ENCODE measurements at regions not wholly inside any gene's neighbourhood (a gene's known extent, or its start where the extent isn't known, plus 50 kb on each side); places are given as distances from the start of the nearest gene placed in this dataset.

GRCh38 chr4:124478470-124478869 is 234.1 kb downstream of the ANKRD50 start:
- H3K9ac ChIP-seq (ENCODE audit: low read depth in 1 of 3, low read length in 3 of 3): no peak overlapping the region
- H3K27me3 ChIP-seq (ENCODE audit: control insufficient read depth in 3 of 3, insufficient read depth in 3 of 3, low read length in 3 of 3): no peaks in the 10 kb centered on the region
- H3K27ac ChIP-seq (ENCODE audit: low read depth, low read length): no peak overlapping the region
- no peak overlapping the region for H3K4me3 ChIP-seq (ENCODE audit: low read length in 3 of 3)
- H3K4me1 ChIP-seq (ENCODE audit: control insufficient read depth in 3 of 3, insufficient read depth in 3 of 3, low read length in 3 of 3): no peaks in the 10 kb centered on the region
- H3K36me3 ChIP-seq (ENCODE audit: control insufficient read depth in 3 of 3, insufficient read depth in 3 of 3, low read length in 3 of 3): no peaks in the 10 kb centered on the region
- no peaks in the 10 kb centered on the region for H3K9me3 ChIP-seq (ENCODE audit: control insufficient read depth in 3 of 3, low read length in 3 of 3)

GRCh38 chr4:124480061-124480460 is 232.5 kb downstream of the ANKRD50 start:
- Histone ChIP-seq H3K9me3 (ENCODE audit: control insufficient read depth in 3 of 3, low read length in 3 of 3) (no peaks in the 10 kb centered on the region), H3K4me3 (ENCODE audit: low read length in 3 of 3) (no peak overlapping the region), H3K4me1 (ENCODE audit: control insufficient read depth in 3 of 3, insufficient read depth in 3 of 3, low read length in 3 of 3) (no peaks in the 10 kb centered on the region), H3K27ac (ENCODE audit: low read depth, low read length) (no peak overlapping the region), H3K9ac (ENCODE audit: low read depth in 1 of 3, low read length in 3 of 3) (no peak overlapping the region), H3K36me3 (ENCODE audit: control insufficient read depth in 3 of 3, insufficient read depth in 3 of 3, low read length in 3 of 3) (no peaks in the 10 kb centered on the region), H3K27me3 (ENCODE audit: control insufficient read depth in 3 of 3, insufficient read depth in 3 of 3, low read length in 3 of 3) (no peaks in the 10 kb centered on the region)

DNA sequence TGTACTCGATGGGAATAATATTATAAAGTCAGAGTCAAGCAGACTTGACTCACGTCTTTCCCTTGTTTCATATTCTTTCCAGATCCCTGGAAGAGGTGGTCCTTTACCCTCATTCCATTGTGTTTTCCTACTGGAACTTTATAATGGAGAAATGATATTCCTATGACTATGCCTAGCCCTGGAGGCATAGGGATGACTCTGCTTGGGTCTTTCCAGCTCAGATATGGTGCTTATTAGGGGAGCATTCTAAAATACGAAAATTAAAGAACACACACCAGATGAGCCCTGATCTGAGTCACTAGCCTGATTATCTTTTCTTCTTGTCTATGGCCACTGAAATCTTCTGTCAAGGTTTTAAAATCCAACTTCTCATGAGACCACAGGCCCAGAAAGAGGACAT is 231.4 kb downstream of the ANKRD50 start:
- Histone ChIP-seq H3K27me3 (ENCODE audit: control insufficient read depth in 3 of 3, insufficient read depth in 3 of 3, low read length in 3 of 3) (no peaks in the 10 kb centered on the region), H3K4me1 (ENCODE audit: control insufficient read depth in 3 of 3, insufficient read depth in 3 of 3, low read length in 3 of 3) (no peaks in the 10 kb centered on the region), H3K36me3 (ENCODE audit: control insufficient read depth in 3 of 3, insufficient read depth in 3 of 3, low read length in 3 of 3) (no peaks in the 10 kb centered on the region), H3K9me3 (ENCODE audit: control insufficient read depth in 3 of 3, low read length in 3 of 3) (no peaks in the 10 kb centered on the region), H3K9ac (ENCODE audit: low read depth in 1 of 3, low read length in 3 of 3) (no peak overlapping the region), H3K27ac (ENCODE audit: low read depth, low read length) (no peak overlapping the region), H3K4me3 (ENCODE audit: low read length in 3 of 3) (no peak overlapping the region)

DNA sequence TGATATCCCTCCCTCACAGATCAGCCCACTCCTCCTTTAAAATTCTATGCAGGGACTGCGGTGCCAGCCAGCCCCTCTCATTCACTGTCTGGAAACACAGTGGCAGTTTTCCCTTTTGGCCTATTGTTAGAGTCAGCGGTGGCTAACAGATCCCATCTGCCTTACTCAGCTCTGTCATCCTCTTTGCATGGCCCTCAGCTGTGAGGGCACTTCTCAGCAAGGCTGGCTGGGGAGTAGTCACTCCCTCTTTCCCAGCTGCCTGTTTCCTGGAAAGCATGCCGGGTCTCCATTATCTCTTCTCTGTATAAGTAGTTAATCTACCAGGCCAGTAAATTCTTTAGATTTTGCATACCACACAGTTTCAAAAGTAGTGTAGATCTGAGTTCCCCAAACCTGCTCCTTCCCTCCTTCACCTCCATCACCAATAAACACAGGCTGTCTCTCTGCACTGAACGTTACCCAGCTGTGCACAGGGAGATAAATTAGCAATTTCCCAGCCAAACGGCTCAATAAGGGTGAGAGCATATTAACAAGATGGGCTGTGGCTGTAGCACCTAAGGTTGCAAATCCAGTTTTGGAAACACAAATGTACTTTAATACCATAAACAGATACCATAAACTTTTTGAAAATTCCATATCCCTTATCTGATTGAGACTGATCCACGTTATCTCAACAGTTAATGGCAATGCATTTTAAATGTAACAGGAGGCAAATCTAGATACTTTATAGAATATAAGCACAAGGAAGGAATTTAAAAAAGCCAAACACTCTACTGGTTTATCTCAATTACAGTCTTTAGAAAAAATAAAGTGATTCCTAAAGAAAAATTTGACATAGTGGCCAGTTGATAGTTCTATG is 229.3 kb downstream of the ANKRD50 start:
- Histone ChIP-seq H3K4me1 (ENCODE audit: control insufficient read depth in 3 of 3, insufficient read depth in 3 of 3, low read length in 3 of 3) (no peaks in the 10 kb centered on the region), H3K36me3 (ENCODE audit: control insufficient read depth in 3 of 3, insufficient read depth in 3 of 3, low read length in 3 of 3) (no peaks in the 10 kb centered on the region), H3K27ac (ENCODE audit: low read depth, low read length) (no peak overlapping the region), H3K4me3 (ENCODE audit: low read length in 3 of 3) (no peak overlapping the region), H3K9me3 (ENCODE audit: control insufficient read depth in 3 of 3, low read length in 3 of 3) (no peaks in the 10 kb centered on the region), H3K27me3 (ENCODE audit: control insufficient read depth in 3 of 3, insufficient read depth in 3 of 3, low read length in 3 of 3) (no peaks in the 10 kb centered on the region), H3K9ac (ENCODE audit: low read depth in 1 of 3, low read length in 3 of 3) (no peak overlapping the region)

DNA sequence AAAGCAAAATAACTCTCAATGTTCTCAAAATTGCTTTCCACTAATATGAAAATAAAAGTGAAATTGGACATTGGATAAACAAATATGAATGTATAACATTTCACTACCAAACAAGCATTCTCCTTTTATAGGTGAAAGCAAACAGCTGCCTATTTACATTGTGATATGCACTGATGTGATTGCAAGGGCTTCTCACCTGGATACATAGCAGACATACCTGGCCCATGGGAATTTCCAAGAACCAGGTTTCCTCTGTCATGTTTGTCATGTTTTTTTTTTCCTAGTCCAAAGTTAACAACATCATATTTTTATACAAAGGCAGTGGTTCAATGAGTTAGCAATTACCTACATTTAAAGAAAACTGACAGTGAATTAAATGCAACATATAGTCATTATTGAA is 228.5 kb downstream of the ANKRD50 start:
- no peaks in the 10 kb centered on the region for H3K4me1 ChIP-seq (ENCODE audit: control insufficient read depth in 3 of 3, insufficient read depth in 3 of 3, low read length in 3 of 3)
- no peaks in the 10 kb centered on the region for H3K27me3 ChIP-seq (ENCODE audit: control insufficient read depth in 3 of 3, insufficient read depth in 3 of 3, low read length in 3 of 3)
- H3K4me3 ChIP-seq (ENCODE audit: low read length in 3 of 3): no peak overlapping the region
- no peaks in the 10 kb centered on the region for H3K36me3 ChIP-seq (ENCODE audit: control insufficient read depth in 3 of 3, insufficient read depth in 3 of 3, low read length in 3 of 3)
- no peaks in the 10 kb centered on the region for H3K9me3 ChIP-seq (ENCODE audit: control insufficient read depth in 3 of 3, low read length in 3 of 3)
- H3K9ac ChIP-seq (ENCODE audit: low read depth in 1 of 3, low read length in 3 of 3): no peak overlapping the region
- no peak overlapping the region for H3K27ac ChIP-seq (ENCODE audit: low read depth, low read length)

DNA sequence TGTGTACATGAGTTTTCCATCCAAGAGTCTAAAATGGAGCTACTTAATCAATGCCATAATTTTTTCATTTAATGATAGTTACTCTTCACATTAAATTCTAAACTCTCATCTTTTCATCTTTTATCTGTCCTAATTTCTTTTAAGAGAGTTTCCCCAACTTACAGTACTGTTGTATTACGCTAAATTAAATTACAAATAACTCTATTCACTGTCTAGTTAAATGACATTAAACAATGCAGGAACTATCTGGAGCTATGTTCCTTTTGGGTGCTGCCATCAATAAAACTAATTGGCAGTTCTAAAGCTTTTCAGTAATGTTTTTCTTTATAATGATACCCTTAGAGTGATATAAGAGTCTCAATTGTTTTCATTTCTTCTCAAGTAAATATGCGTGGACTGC is 227.6 kb downstream of the ANKRD50 start:
- Histone ChIP-seq H3K4me1 (ENCODE audit: control insufficient read depth in 3 of 3, insufficient read depth in 3 of 3, low read length in 3 of 3) (no peaks in the 10 kb centered on the region), H3K27me3 (ENCODE audit: control insufficient read depth in 3 of 3, insufficient read depth in 3 of 3, low read length in 3 of 3) (no peaks in the 10 kb centered on the region), H3K36me3 (ENCODE audit: control insufficient read depth in 3 of 3, insufficient read depth in 3 of 3, low read length in 3 of 3) (no peaks in the 10 kb centered on the region), H3K9ac (ENCODE audit: low read depth in 1 of 3, low read length in 3 of 3) (no peak overlapping the region), H3K9me3 (ENCODE audit: control insufficient read depth in 3 of 3, low read length in 3 of 3) (no peaks in the 10 kb centered on the region), H3K4me3 (ENCODE audit: low read length in 3 of 3) (no peak overlapping the region), H3K27ac (ENCODE audit: low read depth, low read length) (no peak overlapping the region)

GRCh38 chr4:124486423-124486822 is 226.1 kb downstream of the ANKRD50 start:
- Histone ChIP-seq H3K9ac (ENCODE audit: low read depth in 1 of 3, low read length in 3 of 3) (no peak overlapping the region), H3K9me3 (ENCODE audit: control insufficient read depth in 3 of 3, low read length in 3 of 3) (no peaks in the 10 kb centered on the region), H3K36me3 (ENCODE audit: control insufficient read depth in 3 of 3, insufficient read depth in 3 of 3, low read length in 3 of 3) (no peaks in the 10 kb centered on the region), H3K4me1 (ENCODE audit: control insufficient read depth in 3 of 3, insufficient read depth in 3 of 3, low read length in 3 of 3) (no peaks in the 10 kb centered on the region), H3K27me3 (ENCODE audit: control insufficient read depth in 3 of 3, insufficient read depth in 3 of 3, low read length in 3 of 3) (no peaks in the 10 kb centered on the region), H3K27ac (ENCODE audit: low read depth, low read length) (no peak overlapping the region), H3K4me3 (ENCODE audit: low read length in 3 of 3) (no peak overlapping the region)

DNA sequence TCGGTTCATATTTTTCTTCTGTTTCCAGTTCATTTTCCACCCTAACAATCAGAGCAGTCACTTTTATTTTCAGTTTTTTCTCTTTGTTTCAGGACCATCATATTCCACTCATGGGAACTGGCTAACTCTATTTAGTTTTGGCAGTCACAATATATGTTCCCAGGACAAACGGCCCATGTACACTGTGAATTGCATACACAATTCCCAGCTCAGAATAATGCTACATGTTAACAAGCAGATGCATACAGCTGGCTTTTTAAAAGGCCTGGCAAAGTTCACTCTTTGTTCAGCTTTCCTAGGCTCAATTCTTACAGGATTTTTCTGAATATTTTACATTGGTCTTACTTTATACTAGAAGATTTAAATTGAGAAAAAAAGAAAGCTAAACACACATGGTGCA is 224.9 kb downstream of the ANKRD50 start:
- H3K27me3 ChIP-seq (ENCODE audit: control insufficient read depth in 3 of 3, insufficient read depth in 3 of 3, low read length in 3 of 3): no peaks in the 10 kb centered on the region
- no peak overlapping the region for H3K4me3 ChIP-seq (ENCODE audit: low read length in 3 of 3)
- H3K4me1 ChIP-seq (ENCODE audit: control insufficient read depth in 3 of 3, insufficient read depth in 3 of 3, low read length in 3 of 3): no peaks in the 10 kb centered on the region
- H3K9ac ChIP-seq (ENCODE audit: low read depth in 1 of 3, low read length in 3 of 3): no peak overlapping the region
- no peak overlapping the region for H3K27ac ChIP-seq (ENCODE audit: low read depth, low read length)
- no peaks in the 10 kb centered on the region for H3K9me3 ChIP-seq (ENCODE audit: control insufficient read depth in 3 of 3, low read length in 3 of 3)
- H3K36me3 ChIP-seq (ENCODE audit: control insufficient read depth in 3 of 3, insufficient read depth in 3 of 3, low read length in 3 of 3): no peaks in the 10 kb centered on the region

- H3K9ac ChIP-seq (ENCODE audit: low read depth in 1 of 3, low read length in 3 of 3): no peak overlapping the region
- no peaks in the 10 kb centered on the region for H3K27me3 ChIP-seq (ENCODE audit: control insufficient read depth in 3 of 3, insufficient read depth in 3 of 3, low read length in 3 of 3)
- H3K9me3 ChIP-seq (ENCODE audit: control insufficient read depth in 3 of 3, low read length in 3 of 3): no peaks in the 10 kb centered on the region
- H3K4me1 ChIP-seq (ENCODE audit: control insufficient read depth in 3 of 3, insufficient read depth in 3 of 3, low read length in 3 of 3): no peaks in the 10 kb centered on the region
- no peak overlapping the region for H3K27ac ChIP-seq (ENCODE audit: low read depth, low read length)
- H3K36me3 ChIP-seq (ENCODE audit: control insufficient read depth in 3 of 3, insufficient read depth in 3 of 3, low read length in 3 of 3): no peaks in the 10 kb centered on the region
- H3K4me3 ChIP-seq (ENCODE audit: low read length in 3 of 3): no peak overlapping the region
These were observed 221.0 kb downstream of the ANKRD50 start for GRCh38 chr4:124491361-124492145.

DNA sequence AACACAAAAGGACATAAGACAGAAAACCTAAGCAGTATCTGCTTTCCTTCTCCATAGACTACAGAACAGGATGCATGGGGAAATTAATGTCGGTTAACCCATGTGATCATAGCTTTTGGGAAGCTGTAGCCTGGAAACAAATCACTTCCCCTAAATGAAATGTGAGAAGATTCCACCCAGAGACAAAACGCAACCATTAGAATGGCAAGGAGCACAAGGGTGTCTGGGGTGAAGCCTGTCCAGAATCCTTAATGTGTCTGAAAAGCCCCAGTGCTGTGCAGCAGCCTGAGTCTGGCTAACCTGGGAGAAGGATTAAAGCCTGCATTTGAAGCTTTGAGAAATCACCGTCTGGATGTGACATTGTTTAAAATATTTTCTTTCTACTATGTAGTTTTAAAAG is 213.3 kb downstream of the ANKRD50 start:
- no peaks in the 10 kb centered on the region for H3K27me3 ChIP-seq (ENCODE audit: control insufficient read depth in 3 of 3, insufficient read depth in 3 of 3, low read length in 3 of 3)
- no peak overlapping the region for H3K9ac ChIP-seq (ENCODE audit: low read depth in 1 of 3, low read length in 3 of 3)
- H3K4me1 ChIP-seq (ENCODE audit: control insufficient read depth in 3 of 3, insufficient read depth in 3 of 3, low read length in 3 of 3): no peaks in the 10 kb centered on the region
- H3K27ac ChIP-seq (ENCODE audit: low read depth, low read length): no peak overlapping the region
- no peaks in the 10 kb centered on the region for H3K36me3 ChIP-seq (ENCODE audit: control insufficient read depth in 3 of 3, insufficient read depth in 3 of 3, low read length in 3 of 3)
- no peaks in the 10 kb centered on the region for H3K9me3 ChIP-seq (ENCODE audit: control insufficient read depth in 3 of 3, low read length in 3 of 3)
- no peak overlapping the region for H3K4me3 ChIP-seq (ENCODE audit: low read length in 3 of 3)

Measured in skeletal muscle tissue (tissue), 3 donors.